Urothelium cell line (cell line): ENCODE measurements at regions not wholly inside any gene's neighbourhood (a gene's known extent, or its start where the extent isn't known, plus 50 kb on each side); places are given as distances from the start of the nearest gene placed in this dataset.

Source experiments
- DNase-seq: peaks from one replicate; pipeline ENCODE4 v3.0.0; 2011; ENCODE audit warnings: low spot score, mixed read lengths
- FAIRE-seq: peaks from 2 replicates; lab custom pipeline; 2011; peaks lifted over from hg19 to GRCh38; lab: Jason Lieb, UNC

GRCh38 chr16:79303206-79303605 is 297.3 kb downstream of the MAF start:
- DNase-seq (no peak), FAIRE-seq (no peak)

DNA sequence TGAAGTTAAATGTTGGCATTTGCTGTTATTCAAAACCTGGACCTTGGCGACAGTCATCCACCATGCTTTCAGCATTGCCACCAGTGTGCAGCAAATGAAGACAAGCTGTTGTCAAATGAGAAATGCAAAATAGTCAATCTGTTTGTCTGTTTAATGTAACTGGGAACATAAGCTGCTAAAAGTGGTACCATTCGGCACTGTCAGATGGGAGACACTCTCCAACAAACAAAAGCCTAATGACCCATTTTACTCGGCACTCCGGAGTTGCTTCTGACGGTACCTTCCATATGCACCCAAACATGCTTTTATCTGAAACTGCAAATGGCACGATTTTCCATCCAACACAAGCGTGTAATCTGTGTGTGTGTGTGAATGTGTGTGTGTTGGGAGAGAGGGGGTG is 297.8 kb downstream of the MAF start:
- FAIRE-seq: peak; percentile 63
- DNase-seq: no peak

DNA sequence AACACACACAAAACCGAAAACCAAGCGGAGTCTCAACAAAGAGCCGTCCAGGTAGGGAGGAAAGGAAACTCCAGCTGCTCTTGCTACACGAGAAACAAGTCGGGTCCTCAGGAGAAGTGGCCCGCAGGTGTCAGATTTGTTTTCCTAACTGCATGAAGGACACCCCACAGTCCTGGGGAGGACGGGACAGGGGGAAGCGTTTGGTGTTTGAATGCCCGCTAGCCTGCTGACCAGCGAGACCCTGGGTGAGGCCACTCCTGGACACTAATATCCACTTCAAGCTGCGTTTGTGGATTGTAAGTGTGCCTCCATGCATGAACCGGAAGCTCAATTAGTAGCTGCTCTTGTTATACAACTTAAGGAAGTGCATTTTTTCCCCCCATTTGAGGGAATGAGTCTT is 299.5 kb downstream of the MAF start:
- FAIRE-seq: no peak

GRCh38 chr16:79298894-79299799 is 301.4 kb downstream of the MAF start:
- FAIRE-seq (no peak), DNase-seq (no peak)

More for the DNA sequence above, 299.5 kb downstream of the MAF start:
- no peak for DNase-seq

- DNase-seq (no peak), FAIRE-seq (no peak)
Measured at GRCh38 chr16:79298476-79298875, 302.1 kb downstream of the MAF start.

- DNase-seq (no peak), FAIRE-seq (no peak)
Measured at GRCh38 chr16:79297805-79298204, 302.7 kb downstream of the MAF start.

DNA sequence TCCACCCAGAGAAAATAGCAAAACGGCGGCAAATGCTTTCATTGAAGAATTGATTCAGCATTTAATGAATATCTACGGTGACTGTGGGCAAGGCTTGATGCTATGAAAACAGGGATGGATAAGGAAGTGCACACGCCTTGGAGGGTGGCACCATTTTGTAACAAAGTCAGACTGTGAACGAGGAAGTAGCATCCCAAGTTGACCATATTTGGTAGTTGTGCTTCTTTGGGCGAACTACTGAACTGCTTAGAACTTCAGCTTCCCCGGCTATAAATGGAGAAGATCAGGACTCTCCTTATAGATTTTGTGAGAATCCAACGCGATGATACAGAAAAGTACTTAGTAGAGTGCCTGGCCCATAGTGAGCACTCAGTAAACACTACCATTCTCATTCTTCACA is 303.2 kb downstream of the MAF start:
- DNase-seq (no peak), FAIRE-seq (no peak)

GRCh38 chr16:79296491-79296890 is 304.0 kb downstream of the MAF start:
- FAIRE-seq (no peak), DNase-seq (no peak)

GRCh38 chr16:79295746-79296145 is 304.8 kb downstream of the MAF start:
- FAIRE-seq: no peak

GRCh38 chr16:79295162-79295561 is 305.4 kb downstream of the MAF start:
- no peak for FAIRE-seq

More at GRCh38 chr16:79295746-79296145, 304.8 kb downstream of the MAF start:
- DNase-seq: no peak

GRCh38 chr16:79294568-79294967 is 306.0 kb downstream of the MAF start:
- no peak for FAIRE-seq

More at GRCh38 chr16:79295162-79295561, 305.4 kb downstream of the MAF start:
- no peak for DNase-seq

DNA sequence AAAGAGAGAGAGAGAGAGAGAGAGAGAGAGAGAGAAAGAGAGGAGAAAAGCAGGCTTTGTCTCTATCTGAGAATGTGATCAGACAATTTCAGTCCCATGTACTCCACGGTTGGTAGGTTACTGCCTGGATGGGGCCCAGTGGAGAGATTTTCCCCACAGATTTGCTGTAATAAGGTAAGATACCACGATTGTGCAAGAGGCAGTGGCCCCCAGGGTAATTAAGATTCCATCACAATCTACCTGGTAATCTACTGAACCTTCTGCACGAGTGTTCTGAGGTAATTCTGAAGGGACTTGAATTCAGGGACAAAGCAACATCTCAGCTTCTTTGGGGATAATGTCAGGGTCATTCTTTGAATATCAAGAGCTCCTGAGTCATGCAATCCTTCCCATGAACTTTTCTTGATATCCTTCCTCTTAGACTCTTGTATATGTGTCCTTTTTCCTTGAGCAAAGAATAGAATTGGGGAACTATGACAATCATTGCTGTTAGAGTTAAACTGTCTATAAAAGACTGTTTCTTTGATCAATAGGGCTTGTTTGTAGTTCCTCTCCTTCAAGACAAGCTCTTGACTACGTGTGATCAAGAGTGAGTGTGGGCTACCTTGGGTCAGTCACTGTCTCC is 306.6 kb downstream of the MAF start:
- DNase-seq (no peak), FAIRE-seq (no peak)

More at GRCh38 chr16:79294568-79294967, 306.0 kb downstream of the MAF start:
- DNase-seq: no peak

DNA sequence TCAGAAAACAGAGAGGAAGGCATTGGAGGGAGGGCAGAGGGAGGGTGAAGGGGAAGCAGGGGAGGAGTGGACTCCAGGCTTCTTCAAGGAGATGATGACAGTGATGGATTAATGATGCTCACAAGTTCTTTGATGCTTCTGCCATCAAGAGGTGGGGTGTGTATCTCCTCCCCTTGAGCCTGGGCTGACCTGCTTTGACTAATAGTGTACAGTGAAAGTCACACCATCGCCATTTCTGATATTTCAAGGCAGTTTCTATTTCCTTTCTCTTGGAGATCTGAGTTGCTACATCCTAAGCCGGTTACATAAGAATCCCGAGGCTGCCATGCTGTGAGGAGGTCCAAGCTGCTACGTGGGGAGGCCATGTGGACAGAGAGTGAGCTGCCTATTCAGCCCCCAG is 312.5 kb downstream of the MAF start:
- no peak for FAIRE-seq
- no peak for DNase-seq

DNA sequence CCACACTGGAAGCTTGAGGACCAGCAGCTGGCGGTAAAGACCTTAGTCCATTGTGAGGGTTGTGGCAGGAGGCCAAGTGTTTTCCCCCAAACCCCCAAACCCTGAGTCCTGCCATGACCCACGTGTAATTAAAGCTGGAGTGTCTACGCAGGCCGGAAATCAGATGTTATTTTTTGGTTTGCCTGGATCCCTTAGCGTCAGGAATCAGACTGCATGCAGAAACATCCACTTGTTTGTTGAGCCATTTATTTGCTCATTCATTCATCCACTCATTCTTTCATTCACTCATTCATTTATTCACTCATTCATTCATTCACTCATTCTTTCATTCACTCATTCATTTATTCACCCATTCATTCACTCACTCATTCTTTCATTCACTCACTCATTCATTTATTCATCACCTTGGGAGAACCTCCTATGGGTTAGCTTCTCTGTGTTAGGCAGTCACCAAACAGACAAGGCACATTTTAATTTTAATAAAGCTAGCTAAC is 313.1 kb downstream of the MAF start:
- no peak for FAIRE-seq
- no peak for DNase-seq

GRCh38 chr16:79286646-79287423 is 313.7 kb downstream of the MAF start:
- DNase-seq (no peak), FAIRE-seq (no peak)

DNA sequence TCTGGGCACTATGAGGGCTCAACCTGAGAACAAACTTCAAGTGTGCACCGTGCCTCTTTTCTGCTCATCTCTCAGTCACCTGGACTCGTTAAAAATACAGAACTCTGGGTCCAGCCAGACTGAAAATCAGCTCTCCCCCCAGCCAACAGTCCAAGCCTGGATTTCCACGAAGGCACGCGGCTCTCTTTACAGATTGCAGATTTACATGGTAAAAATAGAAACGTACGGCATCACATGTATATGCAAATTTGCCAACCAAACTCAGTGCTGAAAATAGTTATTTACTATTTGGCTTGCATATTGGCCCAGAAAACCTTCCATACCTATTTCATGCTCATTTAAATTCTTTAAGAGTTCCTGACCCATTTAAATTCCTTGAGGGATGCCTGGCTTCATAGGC is 315.8 kb downstream of the MAF start:
- FAIRE-seq (no peak), DNase-seq (no peak)

DNA sequence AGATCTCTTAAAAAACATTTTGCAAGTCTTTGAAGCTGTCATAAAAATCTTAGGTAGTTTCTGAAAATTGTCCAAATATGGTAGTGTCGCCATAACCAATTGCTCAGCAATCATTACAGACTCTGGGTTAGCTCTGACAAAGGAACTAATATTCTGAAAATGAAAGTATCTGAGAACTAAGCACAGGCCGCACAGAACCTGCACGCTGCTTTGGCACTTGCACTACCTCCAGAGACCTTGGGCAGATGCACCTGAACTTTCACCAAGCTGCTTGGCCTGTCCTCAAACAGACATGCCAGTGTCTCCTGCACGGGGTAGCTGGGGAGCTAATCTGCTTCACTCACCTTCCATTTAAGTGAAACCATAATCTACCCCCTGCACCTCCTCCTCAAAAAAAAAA is 317.0 kb downstream of the MAF start:
- DNase-seq: no peak
- FAIRE-seq: no peak

GRCh38 chr16:79282806-79283205 is 317.7 kb downstream of the MAF start:
- DNase-seq (peak; percentile 36), FAIRE-seq (no peak)

DNA sequence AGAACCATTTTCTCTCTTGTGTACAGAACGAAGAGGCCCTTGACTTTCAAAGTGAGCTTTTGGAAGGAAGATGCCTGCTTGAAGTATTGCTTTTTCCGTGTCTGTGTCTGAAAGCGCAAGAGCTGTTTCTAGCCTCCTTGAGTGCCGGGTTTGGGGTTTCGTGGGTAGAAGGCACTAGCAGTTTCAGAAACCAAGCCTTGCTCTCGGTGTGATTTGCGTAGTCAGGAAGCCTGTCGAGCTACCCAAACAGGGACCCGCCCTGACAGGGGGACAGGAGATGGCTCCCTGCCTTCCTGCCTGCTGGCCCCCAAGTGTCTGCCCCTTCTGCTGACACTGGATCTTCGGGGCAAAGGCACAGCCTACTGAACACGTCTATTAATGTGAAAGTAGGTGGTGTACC is 322.0 kb downstream of the MAF start:
- no peak for FAIRE-seq
- no peak for DNase-seq

- FAIRE-seq (no peak), DNase-seq (no peak)
Measured at GRCh38 chr16:79276501-79276900, 324.0 kb downstream of the MAF start.

DNA sequence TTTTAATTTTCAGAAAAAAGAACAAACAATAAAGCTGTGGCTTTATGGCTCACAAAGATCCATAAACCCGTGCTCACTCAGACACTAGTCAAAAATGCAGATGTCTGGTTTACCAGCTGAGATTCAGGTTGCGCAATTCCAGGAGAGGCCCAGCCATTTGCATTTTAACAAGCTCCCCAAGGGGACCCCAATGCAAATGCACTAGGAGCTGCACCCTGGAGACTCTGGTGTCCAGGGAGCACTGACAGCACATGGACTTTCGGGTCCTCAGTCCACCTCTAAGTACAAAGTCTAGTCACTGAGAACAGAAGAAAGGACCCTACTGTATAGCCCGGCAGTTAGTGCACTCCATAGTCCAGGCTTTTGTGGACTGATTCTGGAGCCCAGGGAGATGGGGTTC is 326.3 kb downstream of the MAF start:
- FAIRE-seq (no peak), DNase-seq (no peak)
